Loucy (cell line): ENCODE measurements at regions not wholly inside any gene's neighbourhood (a gene's known extent, or its start where the extent isn't known, plus 50 kb on each side); places are given as distances from the start of the nearest gene placed in this dataset.

Experiments
- EZH2phosphoT487 ChIP-seq: fragments of 200-600 bp; IDR thresholded peaks from 2 replicates; pipeline ENCODE4 v1.6.1; 2018; ENCODE audit warnings: antibody characterized with exemption, mild to moderate bottlenecking, moderate library complexity, borderline replicate concordance
- TF ChIP-seq, protein P1 (sequence below): fragments of 200-600 bp; sonication (generic); conservative IDR thresholded peaks from 2 replicates; pipeline ENCODE4 v1.5.1; 2014; ENCODE audit warnings: mild to moderate bottlenecking, antibody characterized with exemption, low read length

- TF ChIP-seq, protein P1, sequence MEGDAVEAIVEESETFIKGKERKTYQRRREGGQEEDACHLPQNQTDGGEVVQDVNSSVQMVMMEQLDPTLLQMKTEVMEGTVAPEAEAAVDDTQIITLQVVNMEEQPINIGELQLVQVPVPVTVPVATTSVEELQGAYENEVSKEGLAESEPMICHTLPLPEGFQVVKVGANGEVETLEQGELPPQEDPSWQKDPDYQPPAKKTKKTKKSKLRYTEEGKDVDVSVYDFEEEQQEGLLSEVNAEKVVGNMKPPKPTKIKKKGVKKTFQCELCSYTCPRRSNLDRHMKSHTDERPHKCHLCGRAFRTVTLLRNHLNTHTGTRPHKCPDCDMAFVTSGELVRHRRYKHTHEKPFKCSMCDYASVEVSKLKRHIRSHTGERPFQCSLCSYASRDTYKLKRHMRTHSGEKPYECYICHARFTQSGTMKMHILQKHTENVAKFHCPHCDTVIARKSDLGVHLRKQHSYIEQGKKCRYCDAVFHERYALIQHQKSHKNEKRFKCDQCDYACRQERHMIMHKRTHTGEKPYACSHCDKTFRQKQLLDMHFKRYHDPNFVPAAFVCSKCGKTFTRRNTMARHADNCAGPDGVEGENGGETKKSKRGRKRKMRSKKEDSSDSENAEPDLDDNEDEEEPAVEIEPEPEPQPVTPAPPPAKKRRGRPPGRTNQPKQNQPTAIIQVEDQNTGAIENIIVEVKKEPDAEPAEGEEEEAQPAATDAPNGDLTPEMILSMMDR: no peak
- TF ChIP-seq EZH2phosphoT487: no peak
Measured at GRCh38 chr15:23761386-23761785, 74.3 kb upstream of the NDN start.
